Thymus (tissue), 11 donors: ENCODE measurements at regions not wholly inside any gene's neighbourhood (a gene's known extent, or its start where the extent isn't known, plus 50 kb on each side); places are given as distances from the start of the nearest gene placed in this dataset.

ENCODE experiments used
- DNase-seq, 9 donors: peaks; one replicate each; pipeline ENCODE4 v3.0.0-alpha.2; 2013; ENCODE audit warnings: low spot score in 9 of 9, low read depth in 6 of 9, missing footprints in 1 of 9
- H3K27ac ChIP-seq, 2 donors: one replicate each; pipeline ENCODE4 v1.5.1; 2013; ENCODE audit warnings: control low read depth in 1 of 2, low read depth in 1 of 2, low read length in 1 of 2, mild to moderate bottlenecking in 1 of 2, moderate library complexity in 1 of 2
- H3K27me3 ChIP-seq, 2 donors: one replicate each; pipeline ENCODE4 v1.5.1; 2013; ENCODE audit warnings: low read length in 1 of 2; ENCODE audit not compliant: control insufficient read depth in 2 of 2, insufficient read depth in 1 of 2
- H3K36me3 ChIP-seq, 2 donors: one replicate each; pipeline ENCODE4 v1.5.1; 2013; ENCODE audit warnings: low read length in 1 of 2, mild to moderate bottlenecking in 1 of 2, moderate library complexity in 1 of 2; ENCODE audit not compliant: control insufficient read depth in 2 of 2, insufficient read depth in 2 of 2
- H3K4me1 ChIP-seq, 2 donors: one replicate each; pipeline ENCODE4 v1.5.1; 2013; ENCODE audit warnings: low read length in 2 of 2; ENCODE audit not compliant: control insufficient read depth in 2 of 2, insufficient read depth in 2 of 2
- H3K4me3 ChIP-seq, 2 donors: one replicate each; pipeline ENCODE4 v1.5.1; 2013; ENCODE audit warnings: low read length in 2 of 2, control low read depth in 1 of 2, mild to moderate bottlenecking in 1 of 2
- H3K9me3 ChIP-seq, 2 donors: one replicate each; pipeline ENCODE4 v1.5.1; 2013; ENCODE audit warnings: low read length in 1 of 2, mild to moderate bottlenecking in 1 of 2; ENCODE audit not compliant: control insufficient read depth in 2 of 2, insufficient read depth in 1 of 2
- WGBS: extraction: QIAGEN DNeasy Blood & Tissue Kit; methylation state at CpG from one replicate; pipeline ENCODE4 v1.1.7; 2013; 5-methylcytosine and 5-hydroxymethylcytosine counted together
- donor health status: healthy.

DNA sequence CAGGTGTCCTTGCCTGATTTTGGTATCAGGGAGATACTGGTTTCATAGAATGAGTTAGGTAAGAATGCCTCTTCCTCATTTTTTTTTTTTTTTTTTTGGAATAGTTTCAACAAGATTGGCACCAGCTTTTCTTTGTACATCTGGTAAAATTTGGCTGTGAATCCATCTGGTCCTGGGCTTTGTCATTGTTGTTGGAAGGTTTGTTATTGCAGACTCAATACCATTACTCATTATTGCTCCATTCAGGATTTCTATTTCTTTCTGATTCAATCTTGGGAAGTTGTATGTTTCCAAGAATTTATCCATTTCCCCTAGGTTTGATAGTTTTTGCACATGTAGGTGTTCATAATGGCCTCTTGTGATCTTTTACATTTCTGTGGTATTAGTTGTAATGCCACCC, 126.0 kb upstream of the KITLG start:
- no peaks in the 10 kb centered on the region for H3K9me3 ChIP-seq
- H3K4me1 ChIP-seq, result no peaks in the 10 kb centered on the region
- no peaks in the 10 kb centered on the region for H3K36me3 ChIP-seq
- no peak overlapping the region for H3K27ac ChIP-seq
- H3K27me3 ChIP-seq, result no peaks in the 10 kb centered on the region
- H3K4me3 ChIP-seq, result no peak overlapping the region
- DNase-seq, result no peak

GRCh38 chr12:88703790-88704189, 123.5 kb upstream of the KITLG start:
- Histone ChIP-seq H3K4me1 (no peaks in the 10 kb centered on the region), H3K36me3 (no peaks in the 10 kb centered on the region), H3K27me3 (no peaks in the 10 kb centered on the region), H3K4me3 (no peak overlapping the region), H3K9me3 (peaks cover 0 to 4% of the 10 kb centered on the region in 2 donors), H3K27ac (no peak overlapping the region)
- 99% methylated on average over 3 of the region's 3 CpGs for WGBS
- DNase-seq, result no peak

- 95% methylated on average over 3 of the region's 3 CpGs for WGBS
- no peaks in the 10 kb centered on the region for H3K36me3 ChIP-seq
- no peak overlapping the region for H3K4me3 ChIP-seq
These were observed 118.2 kb upstream of the KITLG start for GRCh38 chr12:88698471-88698870.

DNA sequence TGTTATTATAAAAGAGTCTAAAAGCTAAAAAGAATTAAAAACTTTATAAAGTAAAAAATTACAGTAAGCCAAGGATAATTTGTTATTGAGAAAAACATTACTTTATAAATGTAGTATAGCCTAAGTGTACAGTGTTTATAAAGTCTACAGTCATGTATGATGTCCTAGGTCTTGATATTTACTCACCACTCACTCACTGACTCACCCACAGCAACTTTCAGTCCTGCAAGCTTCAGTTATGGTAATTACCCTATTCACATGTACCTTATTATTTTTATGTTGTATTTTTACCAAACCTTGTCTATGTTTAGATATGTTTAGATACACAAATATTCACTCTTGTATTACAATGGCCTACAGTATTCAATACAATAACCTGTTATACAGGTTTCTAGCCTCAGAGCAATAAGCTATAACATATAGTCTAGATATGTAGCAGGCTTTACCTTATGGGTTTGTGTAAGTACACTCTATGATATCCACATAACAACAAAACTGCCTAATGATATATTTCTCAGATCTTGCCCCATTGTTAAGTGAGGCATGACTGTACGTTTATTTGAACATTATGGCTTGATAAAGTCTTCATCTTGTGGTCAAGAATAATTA, 113.7 kb upstream of the KITLG start:
- peaks cover 0 to 5% of the 10 kb centered on the region in 2 donors for H3K9me3 ChIP-seq
- H3K27me3 ChIP-seq, result no peaks in the 10 kb centered on the region
- no peak overlapping the region for H3K4me3 ChIP-seq
- DNase-seq, result no peak
- WGBS, result 85% methylated on average over 1 of the region's 1 CpG
- no peak overlapping the region for H3K27ac ChIP-seq
- no peaks in the 10 kb centered on the region for H3K4me1 ChIP-seq
- H3K36me3 ChIP-seq, result no peaks in the 10 kb centered on the region

More at GRCh38 chr12:88698471-88698870, 118.2 kb upstream of the KITLG start:
- Histone ChIP-seq H3K27ac (no peak overlapping the region), H3K4me1 (no peaks in the 10 kb centered on the region), H3K27me3 (no peaks in the 10 kb centered on the region), H3K9me3 (peaks cover 0 to 8% of the 10 kb centered on the region in 2 donors)
- no peak for DNase-seq

DNA sequence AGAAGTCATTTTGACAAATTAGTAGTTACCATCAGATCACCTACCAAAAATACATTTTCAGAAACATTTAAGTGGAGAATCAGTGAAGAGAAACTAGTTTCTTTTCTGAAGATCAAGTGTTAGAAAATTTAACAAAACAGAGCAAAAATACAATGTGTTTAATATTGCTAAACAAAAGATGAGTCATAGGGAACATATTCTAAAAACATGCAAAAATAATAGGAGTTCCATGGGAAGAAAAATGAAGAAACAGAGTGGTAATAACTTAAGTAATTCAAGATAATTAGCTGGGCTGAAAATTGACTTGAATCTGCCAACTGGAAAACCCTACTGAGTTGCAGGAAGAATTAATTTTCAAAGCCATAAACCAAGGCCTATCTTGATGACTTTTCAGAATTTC, 111.5 kb upstream of the KITLG start:
- H3K36me3 ChIP-seq, result no peaks in the 10 kb centered on the region
- no peak for DNase-seq
- no peaks in the 10 kb centered on the region for H3K27me3 ChIP-seq
- H3K4me3 ChIP-seq, result no peak overlapping the region
- H3K9me3 ChIP-seq, result peaks cover 0 to 5% of the 10 kb centered on the region in 2 donors
- H3K27ac ChIP-seq, result no peak overlapping the region
- H3K4me1 ChIP-seq, result no peaks in the 10 kb centered on the region

DNA sequence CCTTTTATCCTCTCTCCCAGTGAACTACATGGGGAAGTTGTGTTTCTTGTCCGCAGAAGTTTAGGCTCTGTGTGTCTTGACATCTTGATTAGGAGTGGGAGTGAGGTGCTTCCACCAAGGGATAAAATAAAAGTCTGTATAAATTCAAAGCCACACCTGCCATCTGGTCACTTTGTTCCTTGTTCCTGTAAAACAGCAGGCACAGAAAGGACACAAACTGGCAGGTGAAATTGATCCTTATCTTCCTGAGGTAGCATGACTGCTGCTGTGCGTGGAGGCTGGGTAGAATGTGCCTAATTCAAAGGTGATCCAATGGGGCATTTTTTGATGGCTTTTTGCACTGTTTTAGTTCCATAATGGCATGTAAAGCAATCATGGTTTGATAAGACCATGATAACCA, 104.3 kb upstream of the KITLG start:
- H3K27ac ChIP-seq, result no peak overlapping the region
- H3K36me3 ChIP-seq, result no peaks in the 10 kb centered on the region
- no peaks in the 10 kb centered on the region for H3K4me1 ChIP-seq
- DNase-seq, result no peak
- H3K27me3 ChIP-seq, result no peaks in the 10 kb centered on the region
- H3K9me3 ChIP-seq, result no peaks in the 10 kb centered on the region
- no peak overlapping the region for H3K4me3 ChIP-seq
- 74% methylated on average over 2 of the region's 2 CpGs for WGBS

DNA sequence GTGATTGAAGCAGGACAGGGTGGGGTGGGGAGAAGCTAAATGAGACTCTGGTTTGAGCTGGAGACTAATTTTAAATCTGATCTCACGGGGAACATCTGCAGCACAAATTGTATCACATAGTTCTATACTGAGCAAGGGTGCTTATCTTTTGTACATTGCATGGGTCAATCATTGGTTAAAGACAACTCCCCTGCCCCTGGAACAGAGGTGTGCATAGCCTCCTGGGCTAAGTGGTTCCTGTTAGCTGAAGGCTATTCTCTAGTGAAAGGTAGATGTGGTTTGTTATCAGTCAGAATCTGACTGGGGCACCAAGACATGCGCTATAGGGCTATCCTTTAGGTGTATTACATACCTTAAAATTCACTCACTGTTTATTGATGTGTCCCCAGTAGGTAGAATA, 103.9 kb upstream of the KITLG start:
- no peak for DNase-seq
- WGBS, result 96% methylated on average over 2 of the region's 2 CpGs
- no peaks in the 10 kb centered on the region for H3K36me3 ChIP-seq
- no peak overlapping the region for H3K27ac ChIP-seq
- H3K4me3 ChIP-seq, result no peak overlapping the region
- H3K4me1 ChIP-seq, result no peaks in the 10 kb centered on the region
- no peaks in the 10 kb centered on the region for H3K27me3 ChIP-seq
- H3K9me3 ChIP-seq, result no peaks in the 10 kb centered on the region

DNA sequence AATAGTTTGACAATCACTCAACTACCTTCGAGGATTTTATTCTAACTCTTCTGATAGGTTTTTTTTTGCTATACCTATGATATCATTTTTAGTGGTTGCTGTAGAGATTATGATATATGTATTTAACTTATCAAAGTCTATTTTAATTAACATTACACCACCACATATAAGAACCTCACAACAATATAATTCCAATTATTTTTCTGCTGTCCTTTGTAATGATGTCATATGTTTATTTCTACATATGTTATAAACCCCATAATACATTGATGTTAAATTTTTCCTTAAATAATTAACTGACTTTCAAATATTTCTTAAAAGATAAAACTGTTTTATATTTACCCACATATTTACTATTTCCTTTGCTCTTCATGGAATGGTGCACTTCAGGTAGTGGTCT, 103.4 kb upstream of the KITLG start:
- Histone ChIP-seq H3K9me3 (no peaks in the 10 kb centered on the region), H3K4me3 (no peak overlapping the region), H3K27me3 (no peaks in the 10 kb centered on the region), H3K27ac (no peak overlapping the region), H3K4me1 (no peaks in the 10 kb centered on the region), H3K36me3 (no peaks in the 10 kb centered on the region)
- WGBS, result 97% methylated on average over 1 of the region's 1 CpG
- no peak for DNase-seq

DNA sequence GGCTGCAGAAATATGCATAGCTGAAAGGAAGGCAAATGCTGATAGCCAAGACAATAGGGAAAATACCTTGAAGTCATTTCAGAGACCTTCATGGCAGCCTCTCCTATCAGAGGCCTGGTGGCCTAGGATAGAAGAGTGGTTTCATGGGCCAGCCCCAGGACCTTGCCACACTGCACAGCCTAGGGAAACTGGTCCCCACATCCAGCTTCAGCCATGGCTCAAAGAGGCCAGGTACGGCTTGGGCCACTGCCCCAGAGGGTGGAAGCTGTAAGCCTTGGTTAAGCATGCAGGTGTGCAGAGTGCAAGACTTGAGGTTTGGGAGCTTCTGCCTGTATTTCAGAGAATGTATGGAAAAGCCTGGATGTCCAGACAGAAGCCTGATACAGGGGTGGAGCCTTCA, 101.0 kb upstream of the KITLG start:
- Histone ChIP-seq H3K4me1 (no peaks in the 10 kb centered on the region), H3K27ac (no peak overlapping the region), H3K4me3 (no peak overlapping the region), H3K36me3 (no peaks in the 10 kb centered on the region), H3K27me3 (no peaks in the 10 kb centered on the region), H3K9me3 (no peaks in the 10 kb centered on the region)
- 98% methylated on average over 1 of the region's 1 CpG for WGBS
- no peak for DNase-seq

GRCh38 chr12:88677464-88677863, 97.2 kb upstream of the KITLG start:
- no peaks in the 10 kb centered on the region for H3K4me1 ChIP-seq
- peak in 1 of 9 donors; percentile 10 for DNase-seq
- no peaks in the 10 kb centered on the region for H3K9me3 ChIP-seq
- H3K36me3 ChIP-seq, result no peaks in the 10 kb centered on the region
- no peaks in the 10 kb centered on the region for H3K27me3 ChIP-seq
- H3K27ac ChIP-seq, result no peak overlapping the region
- H3K4me3 ChIP-seq, result no peak overlapping the region
